HG03520 (cell line): ENCODE measurements at regions not wholly inside any gene's neighbourhood (a gene's known extent, or its start where the extent isn't known, plus 50 kb on each side); places are given as distances from the start of the nearest gene placed in this dataset.

Experiments used
- ATAC-seq: cut with Tn5 transposase; IDR thresholded peaks from one replicate; pipeline ENCODE4 v1.9.1; 2021; ENCODE audit warnings: mild to moderate bottlenecking, moderate library complexity; ENCODE audit not compliant: unreplicated experiment

DNA sequence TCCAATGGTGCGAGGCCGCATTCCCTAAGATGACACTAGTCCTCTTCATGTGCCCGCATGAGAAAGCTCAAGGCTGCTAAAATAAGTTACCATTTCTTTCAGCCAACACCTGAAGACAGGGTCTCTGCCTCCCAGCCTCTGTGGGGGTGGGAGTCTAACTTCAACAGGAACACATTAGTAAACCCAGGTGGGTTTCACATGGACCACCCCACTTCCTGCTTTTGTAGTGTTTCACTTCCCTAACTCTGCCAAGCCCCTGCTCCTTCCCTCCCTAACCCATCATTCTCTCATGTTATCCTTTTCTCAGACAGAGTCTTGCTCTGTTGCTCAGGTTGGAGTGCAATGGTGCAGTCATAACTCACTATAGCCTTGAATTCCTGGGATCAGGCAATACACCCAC, 783.6 kb downstream of the UQCRFS1 start:
- ATAC-seq, result no peak

- ATAC-seq, result no peak
Observed at GRCh38 chr19:28428663-28429348, 784.1 kb downstream of the UQCRFS1 start.

DNA sequence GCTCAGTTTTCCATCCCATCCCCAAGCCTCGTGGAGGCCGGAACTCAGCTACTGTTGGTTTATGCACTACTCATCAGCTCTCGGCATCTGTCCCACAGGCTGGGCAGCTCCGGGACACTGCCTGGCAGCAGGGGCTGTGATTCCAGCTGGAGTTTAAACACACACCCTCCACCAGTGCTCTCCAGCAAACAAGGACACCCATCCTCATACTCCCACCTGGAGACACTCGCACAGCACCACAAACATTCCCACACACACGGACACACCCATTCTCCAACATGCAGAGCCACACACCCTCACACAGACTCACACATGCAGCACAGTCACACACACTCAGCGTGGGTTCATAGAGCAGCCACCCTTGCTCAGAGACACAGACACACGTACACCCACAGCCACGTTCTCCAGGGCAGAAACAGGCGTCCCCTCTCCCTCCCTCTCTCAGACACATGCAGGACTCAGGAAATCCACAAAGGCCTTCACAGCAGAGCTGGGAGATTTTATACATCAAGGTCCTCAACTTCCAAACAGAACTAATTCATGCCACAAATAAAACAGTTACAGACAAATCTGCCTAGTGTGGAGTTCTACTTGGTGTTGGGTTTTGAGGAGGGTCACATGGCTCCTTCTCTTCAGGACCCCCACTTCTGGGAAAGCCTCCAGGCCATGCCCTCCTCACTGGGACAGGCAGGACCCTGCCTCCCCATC, 785.4 kb downstream of the UQCRFS1 start:
- ATAC-seq, result no peak

- no peak for ATAC-seq
Observed at GRCh38 chr19:28426730-28427225, 786.2 kb downstream of the UQCRFS1 start.

DNA sequence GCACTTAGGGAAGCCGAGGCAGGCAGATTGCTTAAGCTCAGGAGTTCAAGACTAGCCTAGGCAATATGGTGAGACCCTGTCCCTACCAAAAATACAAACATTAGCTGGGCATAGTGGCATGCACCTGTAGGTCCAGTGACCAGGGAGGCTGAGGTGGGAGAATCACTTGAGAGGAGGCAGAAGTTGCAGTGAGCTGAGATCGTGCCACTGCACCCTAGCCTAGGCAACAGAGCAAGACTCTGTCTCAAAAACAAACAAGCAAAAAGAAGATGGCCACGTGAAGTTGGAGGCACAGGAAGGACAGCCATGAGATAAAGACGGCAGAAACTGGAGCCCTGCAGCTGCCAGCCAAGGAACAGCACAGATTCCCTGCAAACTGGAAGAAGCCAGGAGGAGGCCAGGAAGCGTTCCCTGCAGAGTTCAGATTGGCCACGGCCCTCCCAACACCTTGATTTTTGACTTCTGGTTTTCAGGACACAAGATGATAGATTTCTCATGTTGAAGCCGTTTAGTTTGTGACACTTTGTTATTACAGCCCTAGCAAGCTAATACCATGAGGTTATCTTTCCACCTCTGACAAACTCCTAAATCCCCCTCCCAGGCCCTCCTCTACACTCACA, 786.7 kb downstream of the UQCRFS1 start:
- ATAC-seq, result no peak

DNA sequence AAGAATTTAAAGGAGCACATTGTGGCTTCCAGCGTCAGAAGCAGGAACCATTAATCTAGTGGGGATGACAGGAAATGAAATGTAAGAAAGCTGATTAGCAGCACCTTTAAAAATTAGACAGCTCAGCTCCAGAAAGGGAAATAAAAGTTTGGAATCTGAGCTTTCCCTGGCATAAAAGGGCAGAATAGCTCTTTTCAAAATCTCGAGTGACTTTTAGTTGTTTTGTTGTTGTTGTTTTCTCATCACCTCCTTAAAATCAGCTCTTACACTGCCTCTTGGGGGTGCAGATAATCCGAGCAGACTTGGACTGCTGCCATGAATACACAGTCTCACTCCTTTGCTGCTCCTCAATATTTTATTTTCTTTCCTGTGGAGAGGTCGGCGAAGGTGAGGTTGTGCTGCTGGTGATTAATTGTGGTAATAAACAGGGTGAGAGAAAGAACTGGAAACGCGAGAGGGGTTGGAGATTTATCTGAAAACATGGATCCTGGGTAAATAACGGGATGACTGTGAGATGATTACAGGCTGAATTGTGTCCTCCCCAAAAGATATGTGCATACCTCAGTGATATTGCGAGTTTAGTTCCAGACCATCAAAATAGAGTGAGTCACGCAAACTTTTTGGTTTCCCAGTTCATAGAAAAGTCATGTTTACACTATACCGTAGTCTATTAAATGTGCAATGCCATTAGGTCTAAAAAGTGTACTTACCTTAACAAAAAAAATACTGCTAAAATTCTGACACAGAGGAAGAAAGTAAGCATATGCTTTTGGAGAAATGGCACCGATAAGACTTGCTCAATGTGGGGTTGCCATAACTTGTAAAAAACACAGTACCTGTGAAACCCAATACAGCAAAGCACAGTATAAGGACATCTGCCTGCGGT, 787.7 kb downstream of the UQCRFS1 start:
- no peak for ATAC-seq

DNA sequence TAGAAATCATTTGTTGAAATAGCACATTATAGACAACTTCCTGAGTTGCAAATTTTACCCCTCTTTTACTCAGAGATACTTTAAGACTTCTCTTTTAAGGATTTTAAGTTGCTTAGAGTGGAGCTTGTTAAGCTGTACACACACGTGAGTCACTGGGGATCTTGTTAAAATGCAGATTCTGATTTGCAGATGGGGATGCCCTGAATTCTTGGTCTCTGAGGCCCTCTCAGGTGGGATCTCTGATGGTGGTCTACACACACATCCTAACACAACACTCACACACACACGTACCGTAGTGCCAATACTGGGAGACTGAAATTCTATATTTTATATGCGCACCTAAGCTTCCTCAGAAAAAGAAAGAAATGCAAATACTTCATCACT, 788.3 kb downstream of the UQCRFS1 start:
- ATAC-seq, result no peak

DNA sequence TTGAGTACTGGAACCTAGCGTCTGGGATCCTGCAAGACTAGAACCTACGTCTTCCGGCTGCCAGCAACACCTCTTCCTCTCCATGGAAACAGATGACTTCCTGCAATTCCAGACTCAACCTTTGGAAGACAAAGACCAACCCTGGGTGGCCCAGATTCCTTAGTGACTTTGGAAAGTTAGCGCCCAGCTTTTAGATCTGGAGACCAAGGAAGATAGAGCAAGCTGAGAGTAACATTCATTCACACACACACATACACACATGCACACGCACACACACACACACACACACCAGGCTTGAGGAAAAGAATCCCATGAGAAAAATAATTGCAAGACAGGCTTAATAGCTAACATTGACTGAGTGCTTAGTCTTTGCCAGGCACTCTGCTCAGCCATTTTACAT, 788.9 kb downstream of the UQCRFS1 start:
- no peak for ATAC-seq

DNA sequence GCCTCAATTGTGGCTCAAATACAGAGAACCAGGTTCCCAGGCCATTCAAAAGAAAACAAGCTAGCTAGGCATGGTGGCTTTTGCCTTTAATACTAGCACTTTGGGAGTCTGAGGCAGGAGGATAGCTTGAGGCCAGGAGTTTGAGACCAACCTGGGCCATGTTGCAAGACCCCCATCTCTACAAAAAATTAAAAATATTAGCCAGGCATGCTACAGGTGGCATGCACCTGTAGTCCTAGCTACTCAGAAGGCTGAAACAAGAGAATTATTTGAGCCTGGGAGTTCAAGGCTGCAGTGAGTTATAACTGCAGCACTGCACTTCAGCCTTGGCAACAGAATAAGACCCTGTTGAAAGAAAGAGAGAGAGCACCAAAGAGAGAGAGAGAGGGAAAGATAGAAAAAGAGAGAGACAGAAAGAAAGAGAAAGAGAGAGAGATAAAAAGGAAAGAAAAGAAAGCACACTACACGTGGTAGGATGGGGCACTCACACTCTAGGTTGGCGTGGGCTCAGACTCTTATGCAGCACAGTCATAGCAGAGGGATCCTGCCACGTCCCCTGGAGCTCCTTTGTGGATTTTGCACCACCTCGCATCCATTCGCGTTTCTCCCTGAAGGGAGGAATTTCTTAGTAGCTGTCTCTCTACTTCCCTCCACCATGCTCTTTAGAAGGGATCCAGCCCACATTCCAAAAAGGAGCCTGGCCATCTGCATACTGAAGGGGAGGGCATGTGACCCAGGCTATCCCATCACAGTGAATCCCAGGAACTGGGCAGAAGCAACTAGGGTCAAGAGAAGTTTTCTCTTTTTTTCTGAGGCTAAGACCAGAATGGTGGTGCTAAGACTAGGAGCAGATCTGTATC, 789.9 kb downstream of the UQCRFS1 start:
- ATAC-seq, result no peak

DNA sequence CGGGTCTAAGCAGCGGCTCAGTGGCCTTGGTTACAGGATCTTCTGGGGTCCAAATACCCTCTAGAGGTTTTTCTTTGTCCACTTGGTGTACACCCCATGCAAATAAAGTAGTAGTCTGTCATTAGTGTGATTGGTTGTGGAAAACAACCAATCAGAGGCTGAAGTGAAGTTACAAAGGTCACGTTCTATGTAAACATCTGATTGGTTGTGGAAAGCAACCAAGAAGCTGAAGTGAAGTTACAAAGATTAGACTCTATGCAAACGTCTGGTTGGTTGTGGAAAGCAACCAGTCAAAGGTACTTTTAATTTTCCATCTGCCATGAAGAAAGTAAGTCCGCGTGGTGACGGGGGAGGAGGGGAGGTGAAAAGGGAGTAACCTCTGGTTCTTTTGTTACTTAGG, 790.9 kb downstream of the UQCRFS1 start:
- no peak for ATAC-seq

- ATAC-seq, result no peak
Observed at GRCh38 chr19:28420811-28421550, 792.0 kb downstream of the UQCRFS1 start.

DNA sequence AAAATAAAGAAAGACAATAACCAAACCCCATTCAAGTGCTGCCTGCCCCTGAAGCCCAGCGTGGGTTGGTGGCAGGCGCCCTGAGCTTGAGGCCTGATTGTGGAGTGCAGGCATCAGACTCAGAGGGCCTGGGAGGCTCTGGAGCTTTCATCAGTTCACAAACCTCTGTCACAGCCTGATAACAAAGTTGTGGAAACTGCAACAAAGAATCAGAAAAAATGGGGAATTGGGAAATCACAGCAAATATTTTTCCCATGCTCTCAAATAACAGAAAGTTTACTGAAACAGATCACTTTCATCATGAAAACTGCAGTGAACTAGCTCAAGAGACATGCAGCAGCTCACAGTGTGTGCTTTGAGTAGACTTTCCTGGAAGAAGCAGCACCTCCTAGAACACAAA, 793.6 kb downstream of the UQCRFS1 start:
- ATAC-seq, result no peak

DNA sequence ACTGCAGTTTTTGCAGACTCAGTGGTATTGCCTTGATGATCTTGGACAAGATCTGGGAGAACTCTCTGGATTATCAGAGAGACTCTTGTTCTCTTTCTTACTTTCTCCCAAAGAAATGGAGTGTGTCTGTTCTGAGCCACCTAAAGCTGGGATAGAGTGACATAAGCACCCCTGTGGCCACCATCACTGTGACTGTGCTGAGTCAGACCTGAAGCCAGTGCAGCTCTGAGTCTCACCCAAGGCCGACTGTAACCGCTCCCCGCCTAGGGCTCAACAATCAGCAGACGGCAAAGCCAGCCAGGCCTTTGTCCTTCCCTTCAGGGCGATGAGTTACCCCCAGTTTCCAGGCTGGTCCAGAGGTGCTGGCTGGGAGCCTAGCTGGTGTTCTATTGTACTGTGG, 795.6 kb downstream of the UQCRFS1 start:
- no peak for ATAC-seq

DNA sequence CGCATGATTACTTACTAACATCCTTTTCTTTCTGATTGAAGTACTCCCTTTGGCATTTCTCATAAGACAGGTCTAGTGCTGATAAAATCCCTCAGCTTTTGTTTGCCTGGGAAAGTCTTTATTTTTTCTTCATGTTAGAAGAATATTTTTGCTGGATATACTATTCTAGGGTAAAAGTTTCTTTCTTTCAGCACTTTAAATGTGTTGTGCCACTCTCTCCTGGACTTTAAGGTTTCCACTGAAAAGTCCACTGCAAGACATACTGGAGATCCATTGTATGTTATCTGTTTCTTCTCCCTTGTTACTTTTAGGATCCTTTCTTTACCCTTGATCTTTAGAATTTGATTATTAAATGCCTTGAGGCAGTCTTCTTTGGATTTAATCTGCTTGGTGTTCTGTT, 796.7 kb downstream of the UQCRFS1 start:
- no peak for ATAC-seq

GRCh38 chr19:28414748-28415147, 798.2 kb downstream of the UQCRFS1 start:
- no peak for ATAC-seq

DNA sequence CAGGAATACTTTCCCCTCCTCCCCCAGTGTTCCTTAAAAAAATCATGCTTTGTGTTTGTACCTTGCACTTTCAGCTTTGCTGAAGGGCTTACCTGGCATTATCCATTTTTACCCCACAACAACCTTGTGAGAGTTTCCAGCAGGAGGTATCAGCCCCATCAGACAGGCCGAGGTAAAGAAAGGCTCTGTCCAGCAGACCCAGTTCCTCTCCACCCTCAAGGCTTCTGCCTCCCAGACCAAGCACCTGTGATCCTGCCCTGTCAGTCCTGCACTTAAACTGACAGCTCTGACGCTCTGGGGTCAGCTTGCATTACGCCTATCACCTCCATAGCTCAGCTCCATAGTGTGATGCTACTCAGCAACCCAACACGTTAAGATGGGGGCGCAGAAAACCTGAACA, 803.1 kb downstream of the UQCRFS1 start:
- no peak for ATAC-seq

- ATAC-seq, result no peak
Observed at GRCh38 chr19:28406966-28407365, 806.0 kb downstream of the UQCRFS1 start.

GRCh38 chr19:28405346-28405742, 807.6 kb downstream of the UQCRFS1 start:
- no peak for ATAC-seq

- no peak for ATAC-seq
Observed at GRCh38 chr19:28404472-28404871, 808.5 kb downstream of the UQCRFS1 start.

GRCh38 chr19:28403690-28404089, 809.3 kb downstream of the UQCRFS1 start:
- no peak for ATAC-seq
